Ishikawa (cell line): ENCODE measurements at regions not wholly inside any gene's neighbourhood (a gene's known extent, or its start where the extent isn't known, plus 50 kb on each side); places are given as distances from the start of the nearest gene placed in this dataset.

Source experiments
- CEBPB ChIP-seq: IDR thresholded peaks from 2 replicates; pipeline ENCODE4 v1.6.1; 2012
- CREB1 ChIP-seq: IDR thresholded peaks from 2 replicates; pipeline ENCODE4 v1.6.1; 2012; ENCODE audit warnings: low read depth
- EGR1 ChIP-seq: IDR thresholded peaks from 2 replicates; pipeline ENCODE4 v1.6.1; 2012
- EP300 ChIP-seq: IDR thresholded peaks from 2 replicates; pipeline ENCODE4 v1.6.1; 2012; ENCODE audit warnings: borderline replicate concordance
- FOXM1 ChIP-seq: IDR thresholded peaks from 2 replicates; pipeline ENCODE4 v1.6.1; 2012; ENCODE audit warnings: low read depth, borderline replicate concordance
- NFIC ChIP-seq: IDR thresholded peaks from 2 replicates; pipeline ENCODE4 v1.6.1; 2012
- RAD21 ChIP-seq: IDR thresholded peaks from 2 replicates; pipeline ENCODE4 v1.6.1; 2012; ENCODE audit warnings: low read depth
- TAF1 ChIP-seq: IDR thresholded peaks from 2 replicates; pipeline ENCODE4 v1.6.1; 2012; ENCODE audit warnings: low read depth, mild to moderate bottlenecking
- TCF12 ChIP-seq: IDR thresholded peaks from 2 replicates; pipeline ENCODE4 v1.6.1; 2012; ENCODE audit warnings: low read depth
- TEAD4 ChIP-seq: IDR thresholded peaks from 2 replicates; pipeline ENCODE4 v1.6.1; 2012
- YY1 ChIP-seq: IDR thresholded peaks from 2 replicates; pipeline ENCODE4 v1.6.1; 2012; ENCODE audit warnings: low read depth
- ZBTB7A ChIP-seq: IDR thresholded peaks from 2 replicates; pipeline ENCODE4 v1.6.1; 2012; ENCODE audit warnings: low read depth
- TF ChIP-seq, protein P1 (sequence below): IDR thresholded peaks from 2 replicates; pipeline ENCODE4 v1.6.1; 2012
- TF ChIP-seq, protein P2 (sequence below): IDR thresholded peaks from 2 replicates; pipeline ENCODE4 v1.6.1; 2012; ENCODE audit warnings: low read depth, mild to moderate bottlenecking
- TF ChIP-seq, protein P3 (sequence below): IDR thresholded peaks from 2 replicates; pipeline ENCODE4 v1.6.1; 2012

DNA sequence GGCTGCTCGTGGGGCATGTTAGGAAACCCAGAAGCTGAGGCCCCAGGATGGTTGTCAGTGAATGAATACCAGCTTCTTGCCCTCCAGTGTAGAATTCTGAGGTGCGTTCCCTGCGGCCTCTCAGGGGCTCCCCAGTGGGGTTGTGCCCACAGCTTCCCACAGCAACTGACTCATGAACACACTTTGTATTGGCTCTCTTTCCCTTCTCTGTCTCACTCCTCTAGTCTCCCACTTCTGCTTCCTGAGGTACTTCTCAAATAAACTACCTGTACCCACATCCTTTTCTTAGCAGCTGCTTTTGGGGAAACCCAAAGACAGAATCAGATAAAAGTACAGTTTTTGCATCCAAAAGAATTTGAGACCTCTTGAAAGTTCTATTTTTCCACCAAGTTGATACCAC, 107.7 kb upstream of the JAG1 start:
- TF ChIP-seq, protein P1, sequence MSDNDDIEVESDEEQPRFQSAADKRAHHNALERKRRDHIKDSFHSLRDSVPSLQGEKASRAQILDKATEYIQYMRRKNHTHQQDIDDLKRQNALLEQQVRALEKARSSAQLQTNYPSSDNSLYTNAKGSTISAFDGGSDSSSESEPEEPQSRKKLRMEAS, result no peak
- TF ChIP-seq NFIC, result no peak
- TF ChIP-seq, protein P2, sequence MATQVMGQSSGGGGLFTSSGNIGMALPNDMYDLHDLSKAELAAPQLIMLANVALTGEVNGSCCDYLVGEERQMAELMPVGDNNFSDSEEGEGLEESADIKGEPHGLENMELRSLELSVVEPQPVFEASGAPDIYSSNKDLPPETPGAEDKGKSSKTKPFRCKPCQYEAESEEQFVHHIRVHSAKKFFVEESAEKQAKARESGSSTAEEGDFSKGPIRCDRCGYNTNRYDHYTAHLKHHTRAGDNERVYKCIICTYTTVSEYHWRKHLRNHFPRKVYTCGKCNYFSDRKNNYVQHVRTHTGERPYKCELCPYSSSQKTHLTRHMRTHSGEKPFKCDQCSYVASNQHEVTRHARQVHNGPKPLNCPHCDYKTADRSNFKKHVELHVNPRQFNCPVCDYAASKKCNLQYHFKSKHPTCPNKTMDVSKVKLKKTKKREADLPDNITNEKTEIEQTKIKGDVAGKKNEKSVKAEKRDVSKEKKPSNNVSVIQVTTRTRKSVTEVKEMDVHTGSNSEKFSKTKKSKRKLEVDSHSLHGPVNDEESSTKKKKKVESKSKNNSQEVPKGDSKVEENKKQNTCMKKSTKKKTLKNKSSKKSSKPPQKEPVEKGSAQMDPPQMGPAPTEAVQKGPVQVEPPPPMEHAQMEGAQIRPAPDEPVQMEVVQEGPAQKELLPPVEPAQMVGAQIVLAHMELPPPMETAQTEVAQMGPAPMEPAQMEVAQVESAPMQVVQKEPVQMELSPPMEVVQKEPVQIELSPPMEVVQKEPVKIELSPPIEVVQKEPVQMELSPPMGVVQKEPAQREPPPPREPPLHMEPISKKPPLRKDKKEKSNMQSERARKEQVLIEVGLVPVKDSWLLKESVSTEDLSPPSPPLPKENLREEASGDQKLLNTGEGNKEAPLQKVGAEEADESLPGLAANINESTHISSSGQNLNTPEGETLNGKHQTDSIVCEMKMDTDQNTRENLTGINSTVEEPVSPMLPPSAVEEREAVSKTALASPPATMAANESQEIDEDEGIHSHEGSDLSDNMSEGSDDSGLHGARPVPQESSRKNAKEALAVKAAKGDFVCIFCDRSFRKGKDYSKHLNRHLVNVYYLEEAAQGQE, result no peak
- no peak for TF ChIP-seq TCF12
- TF ChIP-seq CEBPB, result no peak
- TF ChIP-seq, protein P3, sequence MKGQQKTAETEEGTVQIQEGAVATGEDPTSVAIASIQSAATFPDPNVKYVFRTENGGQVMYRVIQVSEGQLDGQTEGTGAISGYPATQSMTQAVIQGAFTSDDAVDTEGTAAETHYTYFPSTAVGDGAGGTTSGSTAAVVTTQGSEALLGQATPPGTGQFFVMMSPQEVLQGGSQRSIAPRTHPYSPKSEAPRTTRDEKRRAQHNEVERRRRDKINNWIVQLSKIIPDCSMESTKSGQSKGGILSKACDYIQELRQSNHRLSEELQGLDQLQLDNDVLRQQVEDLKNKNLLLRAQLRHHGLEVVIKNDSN, result no peak
- no peak for TF ChIP-seq RAD21
- TF ChIP-seq CREB1, result no peak
- TF ChIP-seq ZBTB7A, result no peak
- no peak for TF ChIP-seq FOXM1
- no peak for TF ChIP-seq TEAD4
- TF ChIP-seq YY1, result no peak
- TF ChIP-seq EP300, result no peak

DNA sequence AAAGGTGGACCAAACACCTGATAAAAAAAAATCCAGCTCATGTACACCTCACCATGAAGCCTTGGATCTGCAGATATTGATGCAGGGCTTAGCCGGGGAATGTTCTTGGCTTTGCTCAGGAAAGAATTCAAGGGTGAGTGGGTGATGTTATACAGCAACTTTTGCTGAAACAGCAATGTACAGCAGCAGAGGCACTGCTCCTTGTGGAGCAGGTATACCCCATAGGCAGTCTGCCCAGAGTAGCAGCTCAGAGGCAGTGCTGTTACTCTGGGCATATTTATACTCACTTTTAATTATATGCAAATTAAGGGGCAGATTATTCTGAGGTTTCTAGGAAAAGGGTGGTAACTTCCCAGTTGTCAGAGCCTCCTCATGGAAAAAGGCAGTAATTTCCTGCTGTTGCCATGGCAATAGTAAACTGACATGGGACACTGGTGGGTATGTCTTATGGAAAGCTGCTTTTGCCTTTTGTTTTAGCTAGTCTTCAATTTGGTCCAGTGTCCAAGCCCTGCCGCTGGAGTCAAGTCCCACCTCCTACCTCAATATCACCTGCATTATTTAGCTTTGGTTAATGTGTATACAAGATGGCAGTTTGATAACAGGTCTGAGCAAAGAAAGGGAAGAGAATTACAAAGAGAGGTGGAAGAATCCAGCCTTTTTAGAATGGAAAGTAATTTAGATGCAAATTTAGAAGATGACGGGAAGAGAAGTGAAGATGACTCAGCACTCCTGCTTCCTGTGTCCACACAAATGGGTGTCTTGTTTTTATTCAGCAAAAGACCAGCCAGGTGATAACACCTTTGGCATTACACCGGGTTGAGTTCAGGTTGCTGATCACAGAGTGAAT, 110.1 kb upstream of the JAG1 start:
- TF ChIP-seq, protein P3, result no peak
- TF ChIP-seq TAF1 (no peak), YY1 (no peak), TCF12 (no peak), EGR1 (no peak), FOXM1 (no peak), NFIC (no peak), TEAD4 (no peak), EP300 (no peak), RAD21 (no peak), CREB1 (no peak), ZBTB7A (no peak), CEBPB (no peak)
- TF ChIP-seq, protein P2, result no peak
- TF ChIP-seq, protein P1, result no peak

DNA sequence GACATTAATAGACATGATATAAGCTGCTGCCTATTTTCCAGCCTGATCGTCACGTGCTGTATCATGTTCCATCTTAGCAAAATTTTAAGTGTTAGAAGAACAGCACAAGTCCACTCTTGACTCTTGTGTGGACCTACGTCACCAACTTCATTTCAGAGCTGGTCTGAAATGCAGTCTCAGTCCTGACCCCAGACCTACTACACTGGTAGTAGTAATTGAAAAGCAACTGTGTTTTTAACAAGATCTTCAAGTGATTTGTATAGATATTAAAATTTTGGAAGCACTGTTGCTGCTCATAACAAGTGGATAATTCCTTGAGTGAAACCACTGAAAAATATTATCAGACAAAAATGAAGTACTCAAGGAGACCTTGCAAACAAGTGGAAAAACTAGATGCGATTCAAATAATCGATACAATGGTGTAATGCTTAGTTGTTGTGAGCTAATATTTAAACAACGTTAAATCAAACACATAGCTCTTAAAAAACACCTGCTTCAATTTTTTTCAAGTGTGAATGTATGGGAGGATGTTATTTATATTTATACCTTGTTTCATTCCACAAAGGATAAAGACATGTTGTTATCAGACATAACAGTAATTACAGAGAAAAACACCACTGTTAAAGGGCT, 110.9 kb upstream of the JAG1 start:
- no peak for TF ChIP-seq RAD21
- TF ChIP-seq, protein P1, result no peak
- no peak for TF ChIP-seq YY1
- TF ChIP-seq CREB1, result no peak
- no peak for TF ChIP-seq TCF12
- TF ChIP-seq, protein P3, result no peak
- TF ChIP-seq NFIC, result no peak
- TF ChIP-seq ZBTB7A, result no peak
- TF ChIP-seq EGR1, result no peak
- TF ChIP-seq, protein P2, result no peak
- TF ChIP-seq CEBPB, result no peak
- TF ChIP-seq EP300, result no peak
- no peak for TF ChIP-seq TEAD4
- TF ChIP-seq TAF1, result no peak
- no peak for TF ChIP-seq FOXM1
